SU-DHL-6 (cell line): ENCODE measurements at regions not wholly inside any gene's neighbourhood (a gene's known extent, or its start where the extent isn't known, plus 50 kb on each side); places are given as distances from the start of the nearest gene placed in this dataset.

Experiments
- H2AFZ ChIP-seq: fragments of 200-600 bp; sonication (generic); 2 replicates; pipeline ENCODE4 v1.6.1; 2014; ENCODE audit warnings: low read depth, mild to moderate bottlenecking, moderate library complexity, mixed read lengths, antibody characterized with exemption, low read length; ENCODE audit not compliant: severe bottlenecking
- H3F3A ChIP-seq: fragments of 200-600 bp; shearing (Covaris generic); 2 replicates; pipeline ENCODE4 v1.6.0; 2016; ENCODE audit warnings: antibody characterized with exemption, mild to moderate bottlenecking; ENCODE audit not compliant: insufficient read depth
- H3K27ac ChIP-seq: fragments of 200-600 bp; sonication (generic); 2 replicates; pipeline ENCODE4 v1.5.1; 2016; ENCODE audit warnings: low read depth, mild to moderate bottlenecking, low read length, moderate library complexity, mixed read lengths
- H3K27me3 ChIP-seq: fragments of 200-600 bp; sonication (generic), shearing (Covaris generic); 2 replicates; pipeline ENCODE4 v1.6.0; 2014; ENCODE audit warnings: mild to moderate bottlenecking, low read length
- H3K36me3 ChIP-seq: fragments of 200-600 bp; sonication (generic); 2 replicates; pipeline ENCODE4 v1.6.1; 2014; ENCODE audit warnings: mild to moderate bottlenecking, low read length, mixed read lengths
- H3K4me2 ChIP-seq: fragments of 300-600, 200-600 bp; shearing (Covaris generic), sonication (generic); 2 replicates; pipeline ENCODE4 v1.6.0; 2014; ENCODE audit warnings: low read length, low read depth, mild to moderate bottlenecking; ENCODE audit not compliant: poor library complexity, severe bottlenecking
- H3K4me3 ChIP-seq: fragments of 200-600 bp; sonication (generic); 2 replicates; pipeline ENCODE4 v1.5.1; 2014; ENCODE audit warnings: antibody characterized with exemption, low read length, mild to moderate bottlenecking, mixed read lengths; ENCODE audit not compliant: insufficient read depth, poor library complexity, severe bottlenecking
- H3K79me2 ChIP-seq: fragments of 200-600 bp; sonication (generic); 2 replicates; pipeline ENCODE4 v1.6.1; 2014; ENCODE audit warnings: mild to moderate bottlenecking, low read length, moderate library complexity; ENCODE audit not compliant: insufficient read depth
- H3K9ac ChIP-seq: fragments of 200-600 bp; sonication (generic); 2 replicates; pipeline ENCODE4 v1.7.0; 2014; ENCODE audit warnings: mild to moderate bottlenecking, low read length
- H3K9me2 ChIP-seq: fragments of 200-600 bp; sonication (generic); replicated peaks from 2 replicates; pipeline ENCODE4 v1.6.1; 2014; ENCODE audit warnings: low read length; ENCODE audit not compliant: insufficient read depth
- H3K9me3 ChIP-seq: fragments of 200-600 bp; sonication (generic); 2 replicates; pipeline ENCODE4 v1.6.1; 2014; ENCODE audit warnings: low read length, mixed read lengths; ENCODE audit not compliant: insufficient read depth
- H4K20me1 ChIP-seq: fragments of 200-600 bp; sonication (generic); 2 replicates; pipeline ENCODE4 v1.6.1; 2014; ENCODE audit warnings: low read depth, mild to moderate bottlenecking, antibody characterized with exemption, low read length, moderate library complexity, mixed read lengths
- CTCF ChIP-seq: fragments of 200-600 bp; sonication (generic); IDR thresholded peaks from one replicate; pipeline ENCODE4 v1.5.1; 2017; ENCODE audit warnings: antibody characterized with exemption, mild to moderate bottlenecking, low read length, moderate library complexity; ENCODE audit not compliant: insufficient read depth, poor library complexity, severe bottlenecking
- EZH2phosphoT487 ChIP-seq: fragments of 200-600 bp; sonication (generic), shearing (Covaris generic); conservative IDR thresholded peaks from 2 replicates; pipeline ENCODE4 v1.6.1; 2018; ENCODE audit warnings: mild to moderate bottlenecking, antibody characterized with exemption, low read length, moderate library complexity, mixed read lengths

- no peak overlapping the region for H3K4me2 ChIP-seq
- no peaks in the 10 kb centered on the region for H3K36me3 ChIP-seq
- no peak overlapping the region for H3K4me3 ChIP-seq
- TF ChIP-seq EZH2phosphoT487 (no peak), CTCF (no peak)
- no peaks in the 10 kb centered on the region for H3K79me2 ChIP-seq
- no peaks in the 10 kb centered on the region for H3K9me2 ChIP-seq
- H3K27ac ChIP-seq = no peak overlapping the region
- H3K9ac ChIP-seq = no peak overlapping the region
- H3F3A ChIP-seq = no peaks in the 10 kb centered on the region
- no peaks in the 10 kb centered on the region for H3K9me3 ChIP-seq
- H4K20me1 ChIP-seq = no peaks in the 10 kb centered on the region
- H2AFZ ChIP-seq = no peak overlapping the region
- H3K27me3 ChIP-seq = no peaks in the 10 kb centered on the region
These were observed 87.1 kb downstream of the MSX2 start for GRCh38 chr5:174811438-174811837.

GRCh38 chr5:174810796-174811195 is 86.4 kb downstream of the MSX2 start:
- Histone ChIP-seq H3F3A (no peaks in the 10 kb centered on the region), H3K27ac (no peak overlapping the region), H2AFZ (no peak overlapping the region), H3K4me2 (no peak overlapping the region), H3K9me2 (no peaks in the 10 kb centered on the region), H3K79me2 (no peaks in the 10 kb centered on the region), H3K9me3 (no peaks in the 10 kb centered on the region), H3K36me3 (no peaks in the 10 kb centered on the region), H3K27me3 (no peaks in the 10 kb centered on the region), H3K4me3 (no peak overlapping the region), H4K20me1 (no peaks in the 10 kb centered on the region), H3K9ac (no peak overlapping the region)
- no peak for TF ChIP-seq EZH2phosphoT487
- TF ChIP-seq CTCF = no peak

GRCh38 chr5:174807471-174807870 is 83.1 kb downstream of the MSX2 start:
- H3K4me2 ChIP-seq = no peak overlapping the region
- no peaks in the 10 kb centered on the region for H3K79me2 ChIP-seq
- no peaks in the 10 kb centered on the region for H3K9me2 ChIP-seq
- no peaks in the 10 kb centered on the region for H3K27me3 ChIP-seq
- no peak overlapping the region for H3K27ac ChIP-seq
- no peaks in the 10 kb centered on the region for H3K36me3 ChIP-seq
- no peaks in the 10 kb centered on the region for H3K9me3 ChIP-seq
- no peak overlapping the region for H3K9ac ChIP-seq
- no peak overlapping the region for H2AFZ ChIP-seq
- H3F3A ChIP-seq = no peaks in the 10 kb centered on the region
- TF ChIP-seq CTCF = no peak
- no peak for TF ChIP-seq EZH2phosphoT487
- H3K4me3 ChIP-seq = no peak overlapping the region
- no peaks in the 10 kb centered on the region for H4K20me1 ChIP-seq

GRCh38 chr5:174806729-174807128 is 82.3 kb downstream of the MSX2 start:
- Histone ChIP-seq H3K27me3 (no peaks in the 10 kb centered on the region), H2AFZ (no peak overlapping the region), H3K27ac (no peak overlapping the region), H3K79me2 (no peaks in the 10 kb centered on the region), H4K20me1 (no peaks in the 10 kb centered on the region), H3K9me3 (no peaks in the 10 kb centered on the region), H3K9ac (no peak overlapping the region), H3K4me3 (no peak overlapping the region), H3K4me2 (no peak overlapping the region), H3F3A (no peaks in the 10 kb centered on the region), H3K36me3 (no peaks in the 10 kb centered on the region), H3K9me2 (no peaks in the 10 kb centered on the region)
- TF ChIP-seq EZH2phosphoT487 (no peak), CTCF (no peak)
